Effector CD4-positive, alpha-beta T cell (primary cell): ENCODE measurements at regions not wholly inside any gene's neighbourhood (a gene's known extent, or its start where the extent isn't known, plus 50 kb on each side); places are given as distances from the start of the nearest gene placed in this dataset.
"Not testable (repeated sequence)": the region's sequence is repeated elsewhere in the genome, so short reads cannot be mapped to it uniquely, and the experiment has no call there.

Experiments
- DNase-seq: peaks from one replicate; pipeline ENCODE4 v3.0.0-alpha.2; 2020

DNA sequence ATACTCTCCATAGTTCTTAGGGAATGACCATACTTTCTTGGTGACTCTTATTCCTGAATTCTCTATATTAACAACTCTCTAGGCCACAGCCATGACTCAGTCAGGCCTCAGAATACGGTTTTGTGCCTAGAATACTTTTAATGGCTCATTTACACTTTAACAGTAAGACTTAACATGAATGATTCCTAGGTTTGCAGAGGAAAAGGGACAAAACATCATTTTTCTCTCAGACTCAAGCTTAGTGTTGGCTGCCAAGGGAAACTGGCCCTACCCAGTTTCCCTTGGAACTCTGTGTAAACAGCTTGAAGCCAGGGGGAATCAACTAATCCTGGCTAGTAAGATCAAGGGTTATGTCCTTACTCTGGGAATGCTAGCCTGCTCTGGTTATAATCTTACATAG is 164.9 kb upstream of the PKN2 start:
- DNase-seq: no peak

DNA sequence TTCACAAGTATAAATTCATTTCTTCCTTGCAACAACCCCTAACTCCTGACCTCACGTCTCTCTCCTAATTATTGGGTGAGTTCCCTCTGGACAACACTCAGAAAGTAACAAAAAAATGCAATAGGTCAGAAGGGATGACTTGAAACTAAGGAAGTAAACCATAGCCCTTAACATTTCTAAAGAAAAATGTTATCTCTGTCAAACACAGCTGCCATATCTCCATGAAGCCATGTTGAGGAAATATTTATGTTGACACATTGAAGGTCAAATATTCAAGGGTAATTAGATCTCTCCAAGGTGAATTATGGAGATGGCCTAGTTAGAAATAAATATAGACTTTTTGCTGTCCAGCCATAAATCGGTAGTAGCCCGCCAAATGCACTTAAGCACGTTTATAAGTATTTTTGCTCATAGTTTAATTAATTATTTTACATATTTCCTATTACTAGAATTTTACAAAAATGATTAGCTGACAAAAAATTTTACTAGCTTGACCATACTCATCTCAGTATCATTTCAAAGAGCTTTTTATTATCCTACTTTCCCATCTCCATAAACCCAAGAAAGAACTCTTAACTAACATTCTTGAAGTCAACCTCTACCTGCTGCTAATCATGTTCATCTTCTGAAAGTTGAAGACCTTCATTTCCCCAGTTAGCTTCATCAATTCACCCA is 160.1 kb upstream of the PKN2 start:
- no peak for DNase-seq

DNA sequence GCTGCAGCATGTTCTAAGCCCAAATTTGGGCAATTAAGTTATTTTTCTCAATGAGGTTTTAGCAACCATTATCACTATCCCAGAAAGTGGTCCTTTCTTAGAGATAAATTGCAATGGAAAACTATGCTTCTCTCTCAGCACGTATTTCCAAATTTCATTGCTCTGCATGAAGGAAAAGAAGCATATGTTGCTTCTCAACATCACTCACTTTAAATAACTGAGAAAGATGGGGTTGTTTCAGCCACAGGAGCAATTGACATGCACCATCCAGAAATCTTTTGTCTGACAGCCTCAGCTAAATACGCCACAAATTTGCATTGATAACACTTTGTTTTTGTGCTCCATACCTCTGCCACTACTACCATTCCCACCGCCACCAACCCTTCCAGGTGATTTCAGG is 157.6 kb upstream of the PKN2 start:
- no peak for DNase-seq

- DNase-seq: no peak
Observed at GRCh38 chr1:88528792-88529191, 155.3 kb upstream of the PKN2 start.

DNA sequence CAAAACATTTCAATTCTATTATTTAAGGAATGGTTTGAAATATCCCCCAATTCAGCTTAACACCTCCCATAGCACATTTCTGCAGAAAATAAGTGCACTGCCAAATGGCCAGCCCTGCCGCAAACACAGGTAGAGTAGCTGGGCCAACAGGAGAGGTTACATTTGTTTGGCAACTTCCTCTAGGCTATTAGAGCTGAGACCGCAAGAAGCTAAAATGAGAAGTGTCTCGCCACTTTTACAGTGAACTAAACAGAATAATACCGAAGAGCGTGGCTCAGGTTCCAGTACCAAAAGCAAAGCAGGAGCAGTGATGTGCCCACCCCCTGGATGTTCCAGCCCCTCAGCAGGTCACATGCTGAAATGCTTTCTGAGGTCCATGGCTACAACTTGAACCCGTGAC is 154.5 kb upstream of the PKN2 start:
- DNase-seq: no peak

DNA sequence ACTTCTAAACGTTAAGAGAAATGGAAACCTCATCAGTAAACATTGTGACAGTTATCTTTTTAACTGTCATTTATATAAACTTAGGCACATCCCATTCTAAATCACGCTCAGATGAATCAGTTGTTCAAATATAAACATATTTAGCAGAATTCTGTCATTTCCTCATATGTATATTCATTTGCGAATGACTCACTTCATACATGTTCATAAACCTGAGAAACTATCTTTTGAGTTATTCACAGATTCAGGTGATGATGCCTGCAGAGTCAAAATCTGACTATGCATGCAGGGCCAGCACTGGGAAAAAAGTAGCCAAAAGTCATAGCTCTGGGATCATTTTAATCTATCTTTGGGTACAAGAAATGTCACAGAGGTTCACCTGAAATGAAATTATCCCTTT is 153.8 kb upstream of the PKN2 start:
- no peak for DNase-seq

- DNase-seq: no peak
Observed at GRCh38 chr1:88537787-88538186, 146.3 kb upstream of the PKN2 start.

DNA sequence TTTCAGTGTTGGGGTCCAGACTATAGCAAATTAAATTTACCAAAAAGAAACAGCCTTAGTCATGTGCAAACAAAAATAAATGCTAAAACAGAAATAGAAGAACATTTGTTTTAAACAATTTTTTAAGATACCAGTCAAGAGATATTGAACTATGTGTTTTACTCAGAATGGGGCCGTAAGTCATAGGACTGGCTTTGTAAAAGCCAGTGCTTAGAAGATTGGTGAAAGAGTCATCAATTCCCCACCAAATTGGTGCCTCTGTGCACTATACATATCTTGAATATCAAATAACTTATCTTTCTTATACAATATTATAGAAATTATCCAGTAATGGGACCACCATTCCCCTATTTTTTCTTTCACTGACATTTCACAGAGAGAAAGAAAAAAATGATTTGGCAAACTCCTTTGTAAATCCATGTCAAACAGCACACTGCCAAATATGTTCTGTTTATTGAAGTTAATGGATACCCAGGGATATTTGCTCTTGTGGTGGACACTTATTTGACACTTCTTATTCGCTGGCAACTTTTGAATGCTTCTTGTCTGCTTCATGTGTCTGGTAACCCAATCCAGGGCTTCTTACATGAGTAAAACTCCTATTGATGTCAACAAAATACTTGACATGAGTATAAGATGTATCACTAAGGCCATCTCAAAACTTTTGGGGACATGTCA is 145.7 kb upstream of the PKN2 start:
- no peak for DNase-seq

DNA sequence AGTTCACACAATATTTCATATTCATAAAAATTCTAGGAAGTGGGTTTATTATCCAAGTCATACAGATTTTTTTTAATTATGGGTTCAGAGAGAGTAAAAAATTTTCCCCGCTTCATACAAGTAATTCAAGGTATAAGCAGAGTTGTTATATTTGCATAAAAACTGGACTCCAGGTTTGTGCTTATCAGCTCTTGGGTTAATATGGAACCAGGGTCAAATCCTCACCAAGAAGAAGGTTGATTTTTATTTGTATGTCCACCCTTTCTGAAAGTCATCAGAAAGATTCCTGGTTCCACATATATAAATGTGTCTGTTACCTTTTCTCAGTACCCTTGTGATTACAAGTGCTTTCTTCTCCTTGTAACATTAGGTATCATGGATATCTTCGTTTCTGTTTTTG is 143.8 kb upstream of the PKN2 start:
- DNase-seq: no peak

DNA sequence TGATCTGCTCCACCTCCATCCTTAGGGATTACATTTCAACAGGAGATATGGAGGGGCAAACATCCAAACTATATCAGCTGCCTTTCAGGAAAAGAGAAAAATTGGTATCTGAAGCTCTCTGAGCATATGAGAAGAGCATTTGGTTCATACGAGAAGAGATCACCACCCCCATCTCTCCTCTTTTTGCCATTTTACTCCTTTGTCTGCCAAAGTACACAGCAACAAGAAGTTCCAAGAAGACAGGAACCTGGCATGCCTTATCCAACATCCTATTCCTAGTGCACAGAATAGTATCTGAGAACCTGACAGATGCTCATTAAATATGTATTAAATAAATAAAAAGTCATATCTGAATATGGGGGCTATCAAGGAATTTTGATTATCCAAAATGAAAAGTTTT is 142.5 kb upstream of the PKN2 start:
- DNase-seq: no peak

- no peak for DNase-seq
Observed at GRCh38 chr1:88544195-88544594, 139.9 kb upstream of the PKN2 start.

GRCh38 chr1:88549536-88549935 is 134.5 kb upstream of the PKN2 start:
- no peak for DNase-seq

GRCh38 chr1:88552226-88552625 is 131.8 kb upstream of the PKN2 start:
- no peak for DNase-seq

GRCh38 chr1:88557014-88557413 is 127.1 kb upstream of the PKN2 start:
- no peak for DNase-seq

- DNase-seq: no peak
Observed at GRCh38 chr1:88560621-88561020, 123.5 kb upstream of the PKN2 start.

GRCh38 chr1:88562991-88563390 is 121.1 kb upstream of the PKN2 start:
- no peak for DNase-seq

GRCh38 chr1:88566615-88567387 is 117.3 kb upstream of the PKN2 start:
- no peak for DNase-seq

- no peak for DNase-seq
Observed at GRCh38 chr1:88571506-88571905, 112.6 kb upstream of the PKN2 start.

GRCh38 chr1:88579598-88579997 is 104.5 kb upstream of the PKN2 start:
- DNase-seq: no peak

DNA sequence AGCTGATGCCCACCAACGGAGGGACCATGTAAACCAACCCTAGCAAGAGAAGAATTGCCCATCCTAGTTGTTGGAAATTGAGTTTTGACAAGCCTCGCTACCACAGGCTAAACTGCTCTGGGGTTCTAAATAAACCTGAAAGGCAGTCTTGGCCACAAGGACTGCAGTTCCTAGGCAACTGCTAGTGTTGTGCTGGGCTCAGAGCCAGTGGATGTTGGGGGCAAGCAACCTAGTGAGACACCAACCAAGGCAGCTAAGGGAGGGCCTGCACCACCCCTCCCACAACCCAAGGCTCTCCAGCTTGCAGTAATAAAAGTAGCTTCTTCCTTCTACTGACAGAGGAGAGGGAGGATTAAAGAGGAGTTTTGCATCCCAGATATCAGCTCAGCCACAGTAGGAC is 102.4 kb upstream of the PKN2 start:
- no peak for DNase-seq

- no peak for DNase-seq
Observed at GRCh38 chr1:88593358-88593757, 90.7 kb upstream of the PKN2 start.

GRCh38 chr1:88595355-88596002 is 88.6 kb upstream of the PKN2 start:
- DNase-seq: no peak

GRCh38 chr1:88597973-88598372 is 86.1 kb upstream of the PKN2 start:
- DNase-seq: not testable (repeated sequence)
